Stimulated activated CD4-positive, alpha-beta T cell treated with anti-CD3 and anti-CD28 coated beads, Interleukin-1b, Interleukin-23, amount 100 ng/mL, for 48 hours (primary cell): ENCODE measurements at regions not wholly inside any gene's neighbourhood (a gene's known extent, or its start where the extent isn't known, plus 50 kb on each side); places are given as distances from the start of the nearest gene placed in this dataset.
"Not testable (repeated sequence)": the region's sequence is repeated elsewhere in the genome, so short reads cannot be mapped to it uniquely, and the experiment has no call there.

Source experiments
- DNase-seq: peaks from one replicate; pipeline ENCODE4 v3.0.0-alpha.2; 2020

DNA sequence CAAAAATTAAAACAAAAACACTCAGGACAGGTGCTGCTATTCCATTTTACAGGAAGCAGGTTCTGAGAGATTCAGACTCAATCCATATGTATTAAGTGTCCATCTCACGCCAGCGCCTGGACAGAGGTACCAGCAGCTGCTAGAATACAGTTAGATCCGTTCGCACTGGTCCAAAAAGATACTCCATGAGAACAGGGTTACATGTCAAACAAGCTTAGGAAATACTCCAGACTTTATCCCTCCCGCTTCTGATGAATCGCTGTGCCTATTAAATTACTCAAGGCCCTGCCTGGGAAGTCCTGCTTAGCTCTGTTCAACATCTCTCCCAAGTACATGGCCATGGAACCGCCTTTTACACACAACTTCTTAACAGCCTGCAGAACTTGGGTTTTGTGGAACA lies 50.2 kb upstream of the SLC35C1 start:
- no peak for DNase-seq

DNA sequence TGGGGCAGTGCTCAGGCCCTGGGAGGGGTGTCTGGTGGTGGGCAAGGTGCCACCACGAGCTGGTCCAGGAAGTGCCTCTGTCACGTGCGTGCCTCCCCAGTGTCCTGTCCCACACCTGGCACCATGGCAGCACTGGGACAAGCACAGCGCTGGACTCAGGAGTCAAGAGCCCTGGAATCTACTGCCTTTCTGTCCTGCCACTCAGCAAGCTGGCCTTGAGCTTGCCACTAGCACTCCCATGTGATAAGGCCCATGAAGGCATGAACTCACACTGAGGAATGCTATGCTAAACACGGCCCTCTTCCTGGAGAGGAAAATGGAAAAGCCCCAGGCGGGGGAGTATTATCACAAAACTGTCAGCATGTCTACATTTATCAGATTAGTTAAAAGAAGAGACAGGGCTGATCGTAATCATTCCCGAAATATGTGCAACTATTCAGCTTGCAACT lies 50.7 kb upstream of the SLC35C1 start:
- DNase-seq = no peak

- DNase-seq = no peak
Measured at GRCh38 chr11:45752106-45752505, 52.8 kb upstream of the SLC35C1 start.

GRCh38 chr11:45751430-45751829 lies 53.5 kb upstream of the SLC35C1 start:
- no peak for DNase-seq

DNA sequence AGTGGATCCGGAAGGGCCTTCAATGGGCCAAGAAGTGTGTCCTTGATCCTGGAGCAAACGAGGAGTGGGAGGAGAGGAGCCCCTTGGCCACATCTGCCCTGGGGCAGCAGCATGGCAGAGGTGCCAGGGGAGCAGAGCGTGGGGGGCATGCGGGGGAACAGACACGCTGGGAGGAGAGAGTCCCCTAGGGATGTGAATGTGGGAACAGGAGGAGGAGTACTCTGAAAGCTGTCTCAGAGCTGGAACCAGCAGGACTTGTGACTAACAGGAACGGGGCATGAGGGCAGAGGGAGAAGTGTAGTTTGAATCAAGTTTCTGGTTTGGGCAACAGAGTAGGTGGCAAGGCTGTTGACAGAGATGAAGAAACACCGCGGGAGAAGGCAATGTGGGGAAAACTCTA lies 54.5 kb upstream of the SLC35C1 start:
- DNase-seq = no peak

DNA sequence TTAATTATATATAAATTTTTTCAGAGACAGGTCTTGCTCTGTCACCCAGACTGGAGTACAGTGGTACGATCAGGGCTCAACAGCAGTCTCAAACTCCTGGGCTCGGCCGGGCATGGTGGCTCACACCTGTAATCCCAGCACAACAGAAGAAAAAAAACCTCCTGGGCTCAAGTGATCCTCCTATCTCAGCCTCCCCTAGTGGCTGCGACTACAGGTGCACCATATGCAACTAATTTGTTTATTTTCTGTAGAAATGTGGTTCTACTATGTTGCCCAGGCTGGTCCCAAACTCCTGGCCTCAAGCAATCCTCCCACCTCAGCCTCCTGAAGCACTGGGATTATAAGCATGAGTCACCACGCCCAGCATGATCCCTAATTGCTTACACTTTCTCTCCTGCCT lies 56.1 kb upstream of the SLC35C1 start:
- no peak for DNase-seq

- DNase-seq = no peak
Measured at GRCh38 chr11:45745065-45745811, 59.7 kb upstream of the SLC35C1 start.

DNA sequence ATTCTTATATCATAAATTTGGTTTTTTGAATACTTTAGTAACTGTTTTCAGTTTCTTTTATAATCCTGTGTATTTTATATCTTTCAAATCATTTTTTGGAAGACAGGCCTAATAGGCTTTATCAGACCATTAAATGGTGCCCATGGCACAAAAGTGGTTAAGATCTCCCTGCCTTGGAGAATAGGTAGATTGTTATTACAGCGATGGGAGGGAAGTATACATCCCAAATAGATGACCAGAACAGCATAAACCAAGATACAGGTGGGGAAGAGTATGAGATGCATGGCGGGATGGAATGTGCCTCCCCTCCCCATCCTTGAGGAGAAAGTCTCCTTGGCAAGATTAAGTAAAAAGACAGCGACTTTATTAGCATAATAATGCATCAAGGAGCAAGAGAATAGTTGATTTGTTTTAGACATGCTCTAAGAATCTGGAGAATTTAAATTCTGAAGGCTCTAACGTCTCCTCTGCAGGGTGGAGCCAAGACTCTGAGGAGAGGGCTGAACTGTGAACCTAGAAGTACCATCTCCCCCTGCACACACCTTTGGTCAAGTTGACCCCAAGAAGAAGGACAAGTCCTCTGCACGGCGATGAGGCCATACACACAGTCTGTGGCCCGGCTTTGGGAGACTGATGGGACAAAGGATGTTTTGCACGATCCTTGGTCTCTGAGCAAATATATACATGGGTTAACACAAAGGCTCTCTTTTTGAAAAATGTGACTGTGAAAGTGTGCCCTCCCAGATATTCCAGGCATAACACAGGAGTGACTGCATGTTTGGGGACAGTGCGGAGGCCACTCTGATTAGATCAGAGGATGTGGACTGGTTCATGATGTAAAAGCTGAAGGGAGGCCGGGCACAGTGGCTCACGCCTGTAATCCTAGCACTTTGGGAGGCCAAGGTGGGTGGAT lies 61.1 kb upstream of the SLC35C1 start:
- DNase-seq = no peak

- no peak for DNase-seq
Measured at GRCh38 chr11:45741582-45741981, 63.4 kb upstream of the SLC35C1 start.

GRCh38 chr11:45741032-45741431 lies 63.9 kb upstream of the SLC35C1 start:
- no peak for DNase-seq

- no peak for DNase-seq
Measured at GRCh38 chr11:45739866-45740265, 65.1 kb upstream of the SLC35C1 start.

DNA sequence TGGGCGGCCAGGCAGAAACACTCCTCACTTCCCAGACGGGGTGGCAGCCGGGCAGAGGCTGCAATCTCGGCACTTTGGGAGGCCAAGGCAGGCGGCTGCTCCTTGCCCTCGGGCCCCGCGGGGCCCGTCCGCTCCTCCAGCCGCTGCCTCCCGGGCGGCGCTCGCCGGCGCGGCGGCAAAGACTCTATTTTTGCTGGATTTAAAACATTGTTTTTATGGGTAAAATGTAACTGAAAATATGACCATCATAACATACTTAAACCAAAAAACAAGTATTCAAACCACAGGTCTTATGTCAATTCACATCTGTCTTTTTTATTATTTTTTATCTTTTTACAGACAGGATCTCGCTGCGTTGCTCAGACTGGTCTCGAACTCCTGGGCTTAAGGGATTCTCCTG lies 65.9 kb upstream of the SLC35C1 start:
- DNase-seq = not testable (repeated sequence)

DNA sequence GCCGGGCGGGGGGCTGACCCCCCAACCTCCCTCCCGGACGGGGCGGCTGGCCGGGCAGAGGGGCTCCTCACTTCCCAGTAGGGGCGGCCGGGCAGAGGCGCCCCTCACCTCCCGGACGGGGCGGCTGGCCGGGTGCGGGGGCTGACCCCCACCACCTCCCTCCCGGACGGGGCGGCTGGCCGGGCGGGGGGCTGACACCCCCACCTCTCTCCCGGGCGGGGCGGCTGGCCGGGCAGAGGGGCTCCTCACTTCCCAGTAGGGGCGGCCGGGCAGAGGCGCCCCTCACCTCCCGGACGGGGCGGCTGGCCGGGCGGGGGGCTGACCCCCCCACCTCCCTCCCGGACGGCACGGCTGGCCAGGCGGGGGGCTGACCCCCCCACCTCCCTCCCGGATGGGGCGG lies 66.8 kb upstream of the SLC35C1 start:
- DNase-seq = not testable (repeated sequence)

- no peak for DNase-seq
Measured at GRCh38 chr11:45737056-45737455, 67.9 kb upstream of the SLC35C1 start.

- DNase-seq = no peak
Measured at GRCh38 chr11:45736424-45736823, 68.5 kb upstream of the SLC35C1 start.

- DNase-seq = no peak
Measured at GRCh38 chr11:45733176-45733575, 67.8 kb upstream of the CHST1 start.

DNA sequence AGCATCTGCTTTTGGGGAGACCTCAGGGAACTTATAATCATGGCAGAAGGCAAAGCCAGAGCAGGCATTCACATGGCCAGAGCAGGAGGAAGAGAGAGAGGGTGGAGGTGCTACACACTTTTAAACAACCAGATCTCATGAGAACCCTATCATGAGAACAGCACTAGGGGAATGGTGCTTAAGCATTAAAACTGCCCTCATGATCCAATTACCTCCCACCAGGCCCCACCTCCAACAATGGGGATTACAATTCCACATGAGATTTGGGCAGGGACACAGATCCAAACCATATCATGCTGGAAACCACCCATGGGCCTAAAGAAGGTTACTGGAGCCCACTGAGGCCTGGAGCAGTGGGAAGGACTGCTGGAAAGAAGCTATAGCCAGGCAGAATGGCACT lies 66.9 kb upstream of the CHST1 start:
- DNase-seq = no peak

- not testable (repeated sequence) for DNase-seq
Measured at GRCh38 chr11:45731171-45731570, 65.7 kb upstream of the CHST1 start.

DNA sequence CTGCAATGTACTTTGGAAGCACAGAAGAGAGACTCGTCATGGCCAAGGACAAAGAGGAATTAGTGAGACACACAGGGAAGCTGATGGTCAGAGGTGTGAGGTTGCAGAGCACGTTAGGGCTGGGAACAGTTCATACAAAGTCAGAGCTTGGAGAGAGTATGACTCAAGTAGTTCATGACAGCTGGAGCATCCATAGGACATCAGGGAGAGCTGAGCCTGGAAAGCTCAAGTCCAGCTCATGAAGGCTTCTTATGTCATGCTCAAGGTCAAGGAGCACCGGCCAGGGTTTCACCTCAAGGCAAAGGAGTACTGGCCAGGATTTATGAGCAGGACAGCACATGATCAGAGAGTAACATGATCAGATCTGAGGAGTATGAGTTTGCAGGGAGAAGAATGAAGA lies 64.6 kb upstream of the CHST1 start:
- DNase-seq = no peak

- no peak for DNase-seq
Measured at GRCh38 chr11:45726493-45727054, 61.2 kb upstream of the CHST1 start.

DNA sequence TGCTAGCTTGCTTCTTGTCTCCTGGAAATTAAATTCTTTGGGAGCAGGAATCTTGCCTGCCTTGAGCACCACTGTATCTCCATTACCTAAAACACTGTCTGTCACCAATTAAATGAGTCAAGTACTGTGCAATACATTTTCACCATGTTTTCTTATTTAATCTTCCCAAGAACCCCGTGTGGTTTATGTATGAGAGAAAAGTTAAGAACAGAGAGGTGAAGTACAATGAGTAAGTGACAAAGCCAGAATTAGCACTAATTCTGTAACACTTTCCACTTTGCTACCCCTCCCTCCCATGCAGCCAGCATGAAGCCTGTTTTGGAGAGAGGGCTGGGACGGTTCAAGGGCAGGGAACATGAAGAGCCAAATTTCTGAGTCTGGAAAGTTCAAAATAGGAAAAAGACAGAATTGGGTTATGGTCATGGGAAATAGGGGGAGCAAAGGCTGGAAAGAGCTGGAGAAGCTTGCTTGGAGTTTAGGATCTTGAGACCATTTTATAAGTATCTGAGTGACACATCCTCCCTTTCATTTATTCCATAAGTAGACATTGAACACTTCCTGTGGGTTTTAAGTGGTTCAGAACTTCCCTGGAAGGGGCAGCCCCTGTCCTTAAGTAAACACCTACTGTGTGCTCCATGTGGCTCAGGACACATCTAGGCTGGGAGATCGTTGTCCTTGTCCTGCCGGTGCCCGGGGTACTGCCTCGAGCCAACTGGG lies 60.5 kb upstream of the CHST1 start:
- DNase-seq = peak; percentile 22

DNA sequence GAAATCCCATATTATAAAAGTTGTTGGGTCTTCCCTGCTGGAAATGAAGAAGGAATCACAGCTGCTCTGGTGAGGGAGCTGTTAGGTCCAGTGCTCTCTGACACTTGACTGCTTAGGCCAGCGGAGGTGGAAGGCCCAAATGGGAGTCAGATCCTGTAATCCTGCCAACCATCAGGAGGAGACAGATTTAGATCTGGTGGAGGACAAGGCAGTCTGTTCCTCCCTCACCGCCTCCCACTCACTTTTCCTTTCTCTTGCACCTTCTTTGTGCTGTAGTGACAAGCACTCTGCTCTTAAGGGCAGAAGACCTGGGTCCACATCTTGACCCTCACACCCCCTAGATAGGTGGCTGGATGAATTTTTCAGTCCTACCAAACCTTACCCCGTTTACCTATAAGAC lies 59.7 kb upstream of the CHST1 start:
- DNase-seq = no peak

DNA sequence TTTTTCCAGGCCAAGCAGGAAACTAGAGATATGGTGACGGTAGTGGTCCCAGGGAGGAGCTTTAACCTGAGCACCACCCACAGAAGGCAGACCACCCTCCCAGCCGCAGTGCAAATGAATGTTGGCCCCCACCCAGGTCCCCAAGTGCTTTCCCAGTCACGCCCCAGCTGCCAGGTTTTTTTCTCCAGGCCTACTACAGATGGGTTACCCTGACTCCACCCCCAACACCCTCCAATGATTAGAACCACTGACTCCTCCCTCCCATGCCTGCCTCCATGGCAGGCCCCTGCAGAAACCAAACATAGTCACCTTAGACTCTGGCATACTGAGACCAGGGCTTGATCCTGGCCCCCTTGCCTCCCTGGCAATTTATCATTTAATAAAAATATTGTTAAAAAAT lies 58.7 kb upstream of the CHST1 start:
- no peak for DNase-seq
